Hematopoietic multipotent progenitor cell (in vitro differentiated cells): ENCODE measurements at regions not wholly inside any gene's neighbourhood (a gene's known extent, or its start where the extent isn't known, plus 50 kb on each side); places are given as distances from the start of the nearest gene placed in this dataset.

ENCODE experiments used
- DNase-seq, 3 donors: peaks; one replicate each; pipeline ENCODE4 v3.0.0-alpha.2; 2011 to 2015; ENCODE audit warnings: low read depth in 2 of 3, low spot score in 2 of 3

DNA sequence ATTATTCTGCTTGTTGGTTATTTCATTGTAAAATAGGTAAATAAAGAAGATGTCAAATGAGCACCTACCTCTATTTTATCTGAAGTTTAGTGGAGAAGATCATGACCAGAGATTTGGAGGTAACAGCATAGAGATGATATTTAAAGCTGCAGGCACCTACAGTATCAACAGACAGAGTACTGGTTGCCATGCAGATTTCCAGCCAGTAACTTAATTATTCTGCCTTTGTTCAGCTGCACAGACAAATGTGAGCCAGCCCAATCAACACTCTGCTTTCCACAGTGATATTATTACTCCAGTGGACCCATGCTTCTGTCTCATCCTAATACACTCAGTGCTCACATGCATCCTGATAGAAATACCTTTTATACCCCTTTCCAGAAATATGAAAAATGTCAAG is 348.5 kb upstream of the RGS6 start:
- DNase-seq: no peak

DNA sequence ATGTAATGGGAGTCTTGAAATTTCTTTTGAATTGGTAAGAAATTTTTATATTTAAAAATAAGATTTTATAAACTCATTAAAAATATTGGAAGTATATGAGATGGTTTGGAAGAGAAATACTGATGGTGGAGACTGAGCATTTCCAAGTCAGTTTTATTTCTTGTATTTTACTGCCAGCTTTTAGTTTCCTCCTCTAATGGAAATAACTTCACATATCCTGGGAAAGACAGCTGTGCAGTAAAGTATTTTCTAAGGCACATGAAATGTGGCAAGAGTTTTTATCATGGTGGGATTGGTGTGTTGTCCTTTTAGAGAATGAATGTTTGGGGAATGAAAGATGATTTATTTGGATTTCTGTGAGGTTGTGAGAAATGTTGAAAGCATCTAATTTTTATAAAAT is 346.9 kb upstream of the RGS6 start:
- DNase-seq: no peak

DNA sequence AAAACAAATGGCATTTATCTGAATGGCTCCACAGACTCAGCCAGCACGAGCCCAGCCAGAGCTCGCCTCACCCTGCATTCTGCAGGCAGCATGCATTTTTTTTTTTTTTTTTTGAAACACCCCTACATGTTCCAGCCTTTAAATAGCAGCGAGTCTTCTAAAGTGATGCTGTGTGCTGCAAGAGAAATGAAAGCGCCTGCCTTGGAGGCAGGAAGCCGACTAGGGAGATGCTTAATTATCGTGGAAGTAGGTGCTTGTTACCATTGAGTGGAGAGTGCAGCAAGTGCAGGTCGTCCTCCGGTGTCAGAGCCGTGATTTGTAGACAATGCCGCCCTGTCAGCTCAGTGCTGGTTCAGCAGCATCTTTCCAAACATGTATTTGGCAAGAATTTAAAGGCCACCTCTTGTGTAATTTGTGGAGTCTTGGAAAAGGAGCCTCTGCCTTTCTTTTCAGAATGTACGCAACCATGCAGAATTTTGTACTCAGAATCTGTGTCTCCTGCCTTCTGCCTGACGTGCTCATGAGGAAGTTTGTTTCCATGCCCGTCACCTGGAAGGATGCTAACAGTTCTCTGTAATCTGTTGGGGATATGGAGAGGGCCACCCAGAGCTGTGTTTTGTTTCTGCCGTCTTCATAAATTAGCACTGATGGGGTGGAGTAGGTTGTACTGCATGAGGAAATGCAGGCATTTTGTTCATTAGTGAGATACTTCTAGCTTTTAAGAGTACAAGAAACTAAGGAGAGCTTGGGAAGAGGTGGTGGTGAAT is 345.9 kb upstream of the RGS6 start:
- no peak for DNase-seq

DNA sequence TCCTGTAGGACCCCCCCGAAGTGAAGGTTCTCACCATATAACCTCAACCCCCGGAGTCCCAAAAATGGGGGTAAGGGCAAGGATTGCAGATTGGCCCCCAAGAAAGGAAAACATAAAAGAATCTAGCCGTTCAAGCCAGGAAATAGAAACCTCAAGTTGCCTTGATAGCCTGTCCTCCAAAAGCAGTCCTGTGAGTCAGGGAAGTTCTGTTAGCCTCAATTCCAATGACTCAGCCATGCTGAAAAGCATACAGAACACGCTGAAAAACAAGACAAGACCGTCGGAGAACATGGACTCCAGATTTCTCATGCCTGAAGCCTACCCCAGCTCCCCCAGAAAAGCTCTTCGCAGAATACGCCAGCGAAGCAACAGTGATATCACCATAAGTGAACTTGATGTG is 344.2 kb upstream of the RGS6 start:
- DNase-seq: no peak

DNA sequence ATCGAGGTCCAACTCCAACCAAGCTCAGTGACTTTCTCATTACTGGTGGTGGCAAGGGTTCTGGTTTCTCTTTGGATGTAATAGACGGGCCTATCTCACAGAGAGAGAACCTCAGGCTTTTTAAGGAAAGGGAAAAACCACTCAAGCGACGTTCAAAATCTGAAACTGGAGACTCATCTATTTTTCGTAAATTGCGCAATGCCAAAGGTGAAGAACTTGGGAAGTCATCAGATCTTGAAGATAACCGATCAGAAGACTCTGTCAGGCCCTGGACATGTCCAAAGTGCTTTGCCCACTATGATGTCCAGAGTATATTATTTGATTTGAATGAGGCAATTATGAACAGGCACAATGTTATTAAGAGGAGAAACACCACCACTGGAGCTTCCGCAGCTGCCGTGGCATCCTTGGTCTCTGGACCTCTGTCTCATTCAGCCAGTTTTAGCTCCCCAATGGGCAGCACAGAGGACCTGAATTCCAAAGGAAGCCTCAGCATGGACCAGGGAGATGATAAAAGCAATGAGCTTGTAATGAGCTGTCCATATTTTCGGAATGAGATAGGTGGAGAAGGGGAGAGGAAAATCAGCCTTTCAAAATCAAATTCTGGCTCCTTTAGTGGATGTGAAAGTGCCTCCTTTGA is 343.5 kb upstream of the RGS6 start:
- no peak for DNase-seq

DNA sequence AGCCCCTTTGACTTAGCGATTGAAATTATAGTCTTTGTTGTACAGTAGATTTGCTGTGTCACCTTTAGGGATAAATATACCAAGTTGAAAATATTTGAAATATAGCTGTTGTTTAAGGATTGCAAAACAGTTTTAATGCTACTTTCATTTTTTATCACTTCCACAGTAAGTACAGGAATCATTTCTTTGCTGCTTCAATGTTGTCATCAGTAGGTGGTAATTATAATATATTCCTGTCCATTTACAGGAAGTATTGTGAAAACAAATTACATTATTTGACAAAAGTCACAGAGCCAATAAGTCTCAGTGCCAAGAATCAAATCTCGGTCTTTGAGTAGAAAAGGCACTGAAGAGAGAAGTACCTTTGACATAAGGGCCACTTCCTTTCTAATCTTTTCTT is 342.6 kb upstream of the RGS6 start:
- no peak for DNase-seq

DNA sequence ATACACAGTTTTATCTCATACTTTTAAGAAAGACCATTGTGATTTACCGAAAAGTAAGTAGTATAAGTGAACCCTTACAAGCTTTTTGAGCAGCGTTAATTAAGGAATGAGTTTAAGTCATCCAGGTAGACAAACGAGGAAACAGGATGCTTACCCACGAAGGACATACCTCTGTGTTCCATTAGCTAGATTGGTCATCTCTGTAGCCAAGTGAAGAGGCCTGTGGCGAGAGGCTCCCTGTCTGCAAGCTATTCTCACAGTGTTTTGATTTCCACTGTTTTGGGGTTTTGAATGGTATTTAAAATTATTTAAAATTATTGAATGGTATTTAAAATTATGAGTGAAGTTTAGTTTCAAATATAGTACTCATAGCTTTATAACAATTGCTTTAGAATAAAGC is 342.1 kb upstream of the RGS6 start:
- no peak for DNase-seq

DNA sequence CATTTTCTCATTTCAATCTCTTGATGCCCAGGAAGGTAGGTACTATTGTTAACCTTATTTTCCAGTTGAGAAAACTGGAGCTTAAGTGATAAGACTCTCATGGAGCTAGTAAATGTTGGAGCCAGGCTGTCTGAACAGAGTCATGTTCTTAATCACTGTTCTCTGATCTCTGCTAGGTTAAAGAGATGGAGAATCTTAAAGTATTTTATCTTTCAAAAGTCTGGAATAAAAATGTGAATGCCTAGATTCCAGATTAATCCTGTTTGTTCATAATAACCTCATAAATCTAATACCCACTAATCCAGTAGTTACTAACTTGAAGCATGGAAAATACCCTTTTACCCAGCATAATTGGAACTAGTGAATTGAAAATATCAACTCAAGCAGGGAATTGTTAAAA is 341.0 kb upstream of the RGS6 start:
- DNase-seq: no peak

DNA sequence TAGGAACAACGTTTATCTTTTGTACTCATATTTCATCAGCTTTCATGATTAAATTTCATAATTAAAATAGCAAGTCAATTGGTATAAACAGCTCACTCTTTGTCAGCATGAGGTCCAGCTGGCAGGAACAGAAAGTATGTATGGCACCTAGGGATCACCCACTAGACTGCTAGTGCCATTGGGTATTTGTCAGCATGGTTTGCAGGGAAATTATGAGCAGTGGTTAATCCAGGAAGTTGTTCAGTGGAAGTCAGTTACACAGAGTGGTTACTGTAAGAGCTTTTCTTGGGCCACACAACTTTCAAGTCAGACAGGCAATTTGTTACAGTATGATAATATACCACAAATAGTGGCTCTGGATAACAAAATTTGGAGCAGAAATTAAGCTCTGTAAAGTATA is 340.3 kb upstream of the RGS6 start:
- peak in 2 of 3 donors; percentile 31 to 56 for DNase-seq

DNA sequence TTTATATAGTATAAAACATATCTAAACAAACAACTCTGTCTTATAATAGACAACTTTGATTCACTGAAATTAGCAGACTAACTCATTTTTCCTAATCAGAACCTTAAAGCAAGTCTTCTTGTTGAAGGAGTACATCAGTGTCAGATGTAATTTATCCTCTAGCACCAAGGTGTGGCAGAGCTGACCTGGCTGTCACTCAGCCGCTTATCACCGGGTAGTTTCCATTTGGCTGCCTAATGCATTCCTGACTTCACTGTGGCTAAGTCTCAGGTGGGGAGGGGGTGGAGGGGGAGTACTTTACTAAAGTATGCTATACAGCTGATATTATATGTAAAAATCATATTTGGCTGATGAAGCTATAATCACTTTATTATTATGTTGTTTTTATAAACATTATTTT is 339.9 kb upstream of the RGS6 start:
- no peak for DNase-seq

DNA sequence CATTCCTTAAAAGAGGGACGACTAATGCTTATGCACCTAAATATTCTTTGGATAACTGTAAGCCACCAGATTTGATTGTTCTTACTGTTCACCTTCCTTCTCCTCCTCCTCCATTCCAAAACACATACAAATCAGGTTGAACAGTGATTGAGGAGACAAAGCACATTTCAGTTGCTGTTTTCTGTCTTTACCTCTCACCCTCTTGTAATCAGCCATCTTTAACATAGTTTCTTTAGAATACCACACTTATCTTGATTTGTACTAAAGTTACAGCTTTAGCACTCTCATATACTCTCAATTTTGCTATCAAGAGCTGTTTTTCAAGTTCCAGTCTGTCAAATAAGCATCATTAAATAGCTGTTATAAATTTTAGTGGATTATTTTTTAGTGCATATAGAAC is 338.3 kb upstream of the RGS6 start:
- DNase-seq: no peak

DNA sequence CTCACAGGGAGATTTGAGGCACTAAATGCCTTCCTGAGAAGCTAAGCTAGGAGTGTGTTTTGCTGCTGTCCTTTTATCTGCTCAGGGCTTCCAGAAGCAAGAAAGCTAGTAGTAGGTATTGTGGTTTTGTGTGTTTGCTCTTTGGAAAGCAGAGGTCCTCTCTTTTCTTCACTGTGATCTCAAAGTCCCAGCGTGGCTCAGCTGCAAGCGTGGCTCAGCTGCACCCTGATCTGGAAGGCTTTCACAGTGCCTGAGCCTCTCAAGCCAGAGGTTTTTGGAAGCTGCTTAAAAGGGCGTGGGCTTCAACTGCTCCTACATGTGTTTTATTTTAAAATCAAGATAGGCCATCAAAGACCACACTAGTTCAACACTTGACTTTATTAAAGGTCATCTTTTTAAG is 337.4 kb upstream of the RGS6 start:
- DNase-seq: no peak

DNA sequence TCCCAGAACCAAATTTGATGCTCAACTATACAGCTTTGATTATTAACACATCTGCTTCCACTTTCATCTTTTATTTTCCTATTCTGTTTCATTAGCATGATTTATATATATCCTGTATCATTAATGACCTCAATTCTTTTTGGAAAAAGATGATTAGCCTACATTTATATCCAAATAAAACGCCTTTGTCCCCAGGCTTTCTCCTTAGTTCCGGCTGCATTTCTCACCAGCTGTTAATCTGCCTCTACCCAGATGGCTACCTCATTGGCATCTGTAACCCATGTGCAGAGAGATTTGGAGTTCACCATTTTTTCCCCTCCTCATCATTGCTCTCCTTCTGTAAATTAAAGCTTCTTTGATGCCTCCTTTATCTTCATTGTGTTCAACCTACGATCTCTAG is 336.8 kb upstream of the RGS6 start:
- DNase-seq: no peak

DNA sequence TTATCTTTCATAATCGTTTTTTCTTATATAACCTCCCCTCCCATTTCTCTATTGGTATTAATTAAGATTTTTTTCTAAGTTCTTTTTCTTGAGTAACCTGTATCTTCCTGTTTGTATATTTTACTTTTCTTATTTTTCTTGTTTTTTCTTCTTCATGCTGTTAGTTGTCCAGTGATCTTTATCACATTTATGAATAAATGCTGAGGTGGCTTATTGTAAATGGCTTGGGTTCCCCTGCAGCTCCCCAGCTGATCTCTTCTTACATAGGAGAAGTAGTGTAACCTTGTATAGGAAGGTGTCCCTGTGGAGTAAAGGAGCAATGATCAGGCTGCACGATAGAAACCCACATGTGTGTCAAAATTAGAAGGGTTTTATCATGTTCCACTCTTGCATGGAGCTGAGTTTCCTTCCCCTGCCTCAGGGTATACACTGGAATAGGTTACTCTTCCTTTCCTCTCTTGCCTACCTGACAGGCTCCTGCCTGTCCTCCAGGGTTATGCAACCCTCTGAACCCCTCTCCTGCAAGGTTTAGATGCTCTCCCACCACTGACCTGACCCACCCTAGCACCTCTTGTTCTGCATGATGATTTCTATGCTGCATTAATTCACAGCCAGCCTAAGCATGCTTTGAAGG is 334.8 kb upstream of the RGS6 start:
- DNase-seq: no peak

DNA sequence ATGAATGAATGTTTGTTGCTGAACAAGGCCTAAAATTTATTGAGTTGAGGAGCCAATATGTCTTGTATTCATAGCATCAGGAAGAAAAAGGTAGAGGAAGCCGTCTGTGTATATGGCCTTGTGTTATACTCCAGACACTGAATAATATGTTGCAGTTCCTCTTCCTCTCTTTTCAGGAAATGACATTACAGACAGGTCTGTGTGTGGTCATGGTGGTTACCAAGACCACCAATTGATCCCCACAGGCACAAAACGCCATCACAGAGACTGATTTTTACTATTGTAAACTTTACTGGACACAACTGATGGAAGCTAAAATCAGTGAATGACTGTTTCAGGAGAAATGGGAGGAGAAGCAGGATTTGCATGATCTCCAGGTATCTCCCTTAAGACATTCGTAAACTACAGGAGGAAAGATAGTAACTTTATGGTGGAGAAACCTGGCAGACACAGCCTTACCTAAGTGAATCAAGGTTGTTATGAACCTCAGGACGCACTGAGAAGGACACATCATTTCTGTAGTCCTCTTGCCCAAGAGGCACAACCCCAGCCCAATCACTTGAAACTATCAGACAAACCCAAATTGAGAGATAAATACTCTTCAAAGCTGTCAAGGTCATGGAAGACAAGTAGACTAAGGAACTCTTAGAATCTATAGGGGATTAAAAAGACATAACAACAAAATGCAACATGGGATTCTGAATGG is 334.1 kb upstream of the RGS6 start:
- DNase-seq: peak in 2 of 3 donors; percentile 26 to 61

DNA sequence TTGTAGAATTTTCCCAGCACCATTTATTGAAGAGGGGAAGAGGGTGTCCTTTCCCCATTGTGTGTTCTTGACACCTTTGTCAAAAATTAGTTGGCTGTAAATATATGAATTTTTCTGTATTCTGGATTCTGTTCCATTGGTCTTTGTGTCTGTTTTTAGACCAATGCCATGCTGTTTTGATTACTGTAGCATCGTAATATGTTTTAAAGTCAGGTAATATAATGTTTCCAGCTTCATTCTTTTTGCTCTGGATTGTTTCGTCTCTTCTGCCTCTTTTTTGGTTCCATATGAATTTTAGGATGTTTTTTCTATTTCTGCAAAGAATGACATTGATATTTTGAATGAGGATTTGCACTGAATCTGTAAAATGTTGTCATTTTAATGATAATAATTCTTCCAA is 331.9 kb upstream of the RGS6 start:
- DNase-seq: no peak

DNA sequence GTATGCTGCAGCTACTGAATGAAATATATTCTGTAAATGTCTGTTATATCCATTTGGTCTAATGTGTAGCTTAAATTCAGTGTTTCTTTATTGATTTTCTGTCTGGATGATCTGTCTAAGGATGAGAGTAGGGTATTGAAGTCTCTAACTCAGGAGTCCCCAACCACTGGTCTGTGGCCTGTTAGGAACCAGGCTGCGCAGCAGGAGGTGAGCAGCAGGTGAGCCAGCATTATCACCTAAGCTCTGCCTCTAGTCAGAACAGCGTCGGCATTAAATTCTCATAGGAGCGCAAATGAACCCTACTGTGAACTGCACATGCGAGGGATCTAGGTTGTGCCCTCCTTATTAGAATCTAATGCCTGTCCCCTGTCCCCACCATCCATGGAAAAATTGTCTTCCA is 329.7 kb upstream of the RGS6 start:
- DNase-seq: no peak

DNA sequence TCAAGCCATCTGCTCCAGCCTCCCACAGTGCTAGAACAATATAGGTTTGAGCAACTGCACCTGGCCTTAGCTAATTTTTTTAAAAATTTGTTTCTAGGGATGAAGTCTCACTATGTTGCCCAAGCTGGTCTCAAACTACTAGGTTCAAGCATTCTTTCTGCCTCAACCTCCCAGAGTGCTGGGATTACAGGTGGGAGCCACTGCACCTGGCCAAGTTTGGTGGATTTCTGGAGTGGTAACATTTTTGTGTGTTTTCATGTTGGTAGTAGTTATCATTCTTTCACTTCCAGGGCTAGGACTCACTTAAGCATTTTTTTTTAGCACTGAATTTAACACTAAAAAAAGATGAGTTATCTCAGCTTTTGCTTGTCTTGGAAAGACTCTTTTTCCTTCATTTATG is 328.0 kb upstream of the RGS6 start:
- DNase-seq: no peak

DNA sequence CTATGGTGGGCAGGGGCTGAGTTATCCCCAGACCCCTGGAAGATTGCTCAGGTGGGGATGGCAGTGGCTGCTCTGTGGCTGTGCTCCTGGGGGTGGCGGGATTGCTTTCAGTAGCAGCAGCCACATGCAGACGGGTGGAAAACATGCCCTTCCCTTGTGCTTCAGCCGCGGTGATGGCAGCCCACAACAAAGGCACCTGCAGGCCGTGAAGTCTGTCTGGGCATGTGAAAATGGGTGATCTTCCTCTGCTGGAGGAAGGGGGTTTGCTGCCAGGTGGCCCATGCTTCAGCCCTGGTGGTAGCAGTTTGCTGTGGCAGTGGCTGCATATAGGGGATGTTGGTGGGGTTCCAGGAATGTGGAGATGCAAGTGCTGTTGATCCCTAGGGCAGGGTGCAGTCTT is 326.2 kb upstream of the RGS6 start:
- DNase-seq: no peak

DNA sequence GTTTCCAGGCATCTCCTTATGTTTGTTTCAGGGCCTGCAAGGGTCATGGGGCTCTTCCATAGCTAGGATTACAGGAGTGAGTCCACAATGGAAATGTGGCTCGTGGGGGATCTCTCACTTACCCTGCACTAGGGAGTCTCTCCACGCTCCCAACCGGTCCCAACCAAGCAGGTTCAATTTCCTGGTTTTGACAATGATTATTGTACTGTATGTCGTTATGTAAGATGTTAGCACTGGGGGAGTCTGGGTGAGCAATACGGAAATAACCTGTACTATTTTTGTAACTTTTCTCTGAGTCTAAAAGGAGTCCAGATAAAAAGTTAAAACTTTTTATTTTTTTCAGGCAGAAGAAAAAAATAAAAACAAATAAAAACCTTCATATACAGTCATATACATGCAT is 325.7 kb upstream of the RGS6 start:
- no peak for DNase-seq

DNA sequence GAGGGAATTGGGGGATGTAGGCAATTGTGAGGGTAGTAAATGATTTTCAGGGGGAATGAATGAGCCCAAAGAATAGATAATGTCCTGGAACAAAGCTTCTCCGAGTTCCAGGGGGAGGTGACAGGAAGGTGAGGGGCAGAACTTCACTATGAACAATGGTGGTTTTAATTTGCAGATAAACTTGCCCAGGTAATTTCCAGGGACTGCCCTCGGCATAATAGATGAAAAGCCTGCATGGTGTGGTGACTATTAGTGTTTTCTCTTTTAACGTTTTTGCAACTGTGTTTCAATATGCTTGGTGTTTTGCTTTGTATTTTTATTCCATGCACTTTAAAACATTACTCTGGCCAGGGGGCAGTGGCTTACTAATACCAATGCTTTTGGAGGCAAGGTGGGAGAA is 325.2 kb upstream of the RGS6 start:
- DNase-seq: no peak

DNA sequence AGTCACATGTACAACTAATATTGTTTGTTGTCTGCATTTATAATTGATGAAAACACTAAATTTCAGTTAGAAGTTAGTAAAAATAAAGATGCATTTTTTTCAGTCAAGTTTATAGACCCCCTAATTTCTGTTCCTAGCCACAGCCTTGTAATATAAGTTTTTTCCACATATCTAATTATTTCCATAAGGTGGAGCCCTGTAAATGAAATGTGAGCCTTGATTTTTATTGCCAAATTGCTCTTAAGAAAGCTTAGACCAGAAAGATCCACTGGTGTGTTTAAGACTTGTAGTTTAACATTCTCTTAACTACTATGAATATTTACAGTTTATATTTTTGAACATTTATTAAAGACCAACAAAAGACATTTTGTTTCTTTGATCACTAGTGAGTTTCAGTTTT is 322.1 kb upstream of the RGS6 start:
- no peak for DNase-seq
